Stimulated activated CD8-positive, alpha-beta memory T cell treated with anti-CD3 and anti-CD28 coated beads, Interleukin-7, amount 100 ng/mL, for 48 hours (primary cell): ENCODE measurements at regions not wholly inside any gene's neighbourhood (a gene's known extent, or its start where the extent isn't known, plus 50 kb on each side); places are given as distances from the start of the nearest gene placed in this dataset.

Experiments
- DNase-seq, 2 donors: peaks; one replicate each; pipeline ENCODE4 v3.0.0-alpha.2; 2020; ENCODE audit warnings: low read depth in 1 of 2; ENCODE audit errors: extremely low read depth in 1 of 2

DNA sequence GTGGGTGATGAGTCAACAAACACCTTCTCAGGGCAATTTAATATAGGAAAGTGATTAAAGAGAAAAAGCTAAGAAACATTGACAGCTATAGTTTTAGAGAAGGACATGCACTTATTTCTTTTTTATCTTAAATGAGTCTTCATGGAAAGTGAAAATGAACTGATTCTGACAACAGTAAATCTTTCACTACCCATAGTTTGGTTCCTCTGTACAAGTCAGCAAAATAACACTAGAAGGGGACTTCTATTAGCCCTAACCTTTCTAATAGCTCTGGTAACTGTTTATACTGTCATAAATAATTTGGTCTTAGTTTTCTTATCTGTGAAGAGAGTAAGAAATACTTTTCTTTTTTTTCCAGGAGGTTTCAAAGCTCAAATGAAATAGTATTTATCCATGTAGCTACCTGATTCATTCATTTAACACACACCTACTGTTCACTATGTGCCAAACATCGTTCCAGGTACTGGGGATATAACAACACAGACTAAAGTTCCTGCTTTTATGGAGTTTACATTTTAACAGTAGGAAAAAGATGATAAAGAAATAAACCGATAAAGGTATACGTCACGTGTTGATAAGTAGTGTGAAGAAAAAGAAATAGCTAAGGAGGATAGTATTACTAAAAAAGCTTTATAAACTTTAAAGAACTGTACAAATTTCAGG is 148.2 kb downstream of the PCSK1 start:
- no peak for DNase-seq

DNA sequence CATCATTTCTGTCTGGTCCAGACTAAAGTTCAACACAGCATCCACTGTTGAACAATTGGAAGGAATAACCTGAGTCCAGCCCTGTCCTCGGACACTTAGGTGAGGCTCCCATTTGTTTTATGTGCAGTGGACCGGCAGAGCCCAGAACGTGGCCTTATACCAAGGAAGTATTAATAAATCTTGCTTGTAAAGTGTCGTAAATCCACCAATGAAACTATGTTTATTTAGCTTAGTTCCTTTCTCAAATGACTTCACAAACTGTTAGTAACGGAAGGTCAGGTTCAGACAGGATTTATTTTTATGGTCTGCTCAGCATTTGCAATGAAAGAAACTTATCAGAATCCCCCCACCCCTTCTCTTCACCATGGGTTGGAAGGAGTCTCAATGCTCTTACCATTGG is 149.5 kb downstream of the PCSK1 start:
- no peak for DNase-seq

DNA sequence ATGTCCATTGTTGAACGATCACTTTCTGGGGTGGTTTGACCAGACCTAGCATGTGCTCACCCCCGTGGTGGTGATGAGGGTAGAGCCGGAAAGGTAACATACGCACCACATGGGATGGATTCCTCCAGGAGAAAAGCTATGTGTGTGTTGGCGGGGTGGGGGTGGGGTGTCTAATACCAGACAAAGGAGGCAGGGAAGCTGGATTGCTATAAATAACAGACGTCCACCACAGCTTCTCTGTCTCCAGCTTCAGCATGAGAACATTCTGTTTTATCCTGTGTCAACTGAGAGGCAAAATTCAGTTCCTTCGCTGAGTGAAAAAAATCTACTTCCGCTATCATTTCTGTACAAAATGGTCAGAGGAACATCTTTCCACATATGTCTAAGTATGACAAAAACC is 151.0 kb downstream of the PCSK1 start:
- no peak for DNase-seq

DNA sequence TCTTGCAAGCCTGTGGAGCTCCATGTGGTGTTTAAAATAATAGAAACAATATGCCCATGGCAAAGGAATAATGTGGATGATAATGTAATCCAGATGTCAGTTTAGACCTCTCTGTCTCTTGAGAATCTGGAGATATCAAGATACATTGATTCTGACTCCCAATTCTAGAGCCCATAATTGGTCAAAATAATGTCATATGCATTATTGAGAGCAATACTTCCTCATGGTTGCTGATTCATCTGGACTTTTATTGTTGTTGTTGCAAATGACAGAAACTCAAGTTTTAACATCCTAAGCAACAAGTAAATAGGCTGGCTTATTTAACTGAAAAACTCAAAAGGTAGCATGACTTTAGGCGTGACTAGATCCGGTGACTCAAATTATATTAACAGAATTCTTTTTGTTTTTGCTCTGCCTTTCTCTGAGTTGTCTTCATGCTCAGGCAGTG is 152.1 kb downstream of the PCSK1 start:
- no peak for DNase-seq

DNA sequence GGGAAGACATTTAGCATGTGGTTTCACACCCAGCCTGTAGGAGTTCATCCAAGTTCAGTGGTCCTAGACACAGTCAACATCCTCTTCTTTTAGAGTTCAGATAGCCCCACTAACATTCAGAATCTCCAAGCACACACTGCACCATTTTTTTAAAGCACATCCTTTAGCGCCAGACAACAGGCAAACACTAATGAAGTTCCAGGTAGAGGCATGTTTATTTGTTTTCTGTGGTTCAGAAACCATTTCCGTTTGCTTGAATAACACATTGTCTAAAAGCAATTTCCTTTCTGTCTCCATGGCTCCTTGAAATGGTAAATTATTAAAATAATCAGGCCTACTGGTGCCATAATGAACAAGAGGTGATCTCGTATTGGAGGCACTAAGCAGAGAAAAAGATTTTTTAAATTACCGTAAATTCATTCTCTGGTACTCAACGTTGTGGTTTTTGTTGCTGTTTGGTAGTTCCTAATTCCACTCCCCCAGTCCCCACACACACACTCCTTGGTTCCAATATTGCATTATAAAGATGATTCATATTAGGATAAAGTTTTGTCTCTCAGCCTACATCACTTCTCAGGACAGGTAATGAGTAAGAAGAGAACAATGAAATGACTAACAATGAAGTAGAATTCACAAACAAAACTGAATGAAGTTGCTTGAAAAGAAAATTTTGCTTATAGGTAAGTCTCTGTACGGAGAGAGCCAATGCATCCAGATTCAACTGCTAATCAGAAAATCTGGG is 153.1 kb downstream of the PCSK1 start:
- no peak for DNase-seq

DNA sequence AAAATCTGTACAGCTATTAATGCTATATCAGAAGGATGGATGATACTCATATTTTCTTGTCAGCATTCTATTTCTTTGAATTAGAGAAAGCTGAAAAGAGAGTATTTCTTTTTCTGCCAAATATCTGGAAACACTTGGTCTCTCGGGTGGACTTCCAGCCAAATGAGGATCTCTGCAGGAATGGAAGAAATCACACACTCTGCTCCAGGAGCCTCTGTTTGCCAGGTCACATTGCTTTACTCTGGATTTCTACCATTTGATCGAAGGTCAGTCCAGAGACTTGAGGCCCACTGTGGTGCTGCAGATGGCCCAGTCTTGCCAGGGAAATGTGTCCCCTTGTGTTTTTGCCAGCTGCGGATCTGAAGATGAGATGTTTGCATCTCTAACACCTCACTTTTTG is 154.1 kb downstream of the PCSK1 start:
- DNase-seq = no peak

DNA sequence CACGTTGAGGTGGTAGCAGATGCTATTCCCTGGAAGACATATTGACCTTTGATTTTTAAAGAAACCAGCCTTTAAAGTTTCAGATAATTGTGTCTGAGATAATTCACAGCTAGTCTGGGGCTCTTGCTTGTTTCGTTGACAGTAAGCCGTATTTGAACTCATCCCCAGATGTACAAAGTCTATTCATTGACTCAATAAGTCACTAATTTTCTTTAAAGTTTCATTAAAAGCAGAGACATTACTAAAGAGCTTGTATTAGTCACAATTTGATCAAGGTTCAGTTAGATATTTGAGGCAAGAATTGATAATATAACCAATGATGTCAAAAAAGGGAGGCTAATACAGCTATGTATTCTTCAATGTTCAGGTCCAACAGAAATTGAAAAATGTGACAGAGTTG is 158.0 kb downstream of the PCSK1 start:
- no peak for DNase-seq

DNA sequence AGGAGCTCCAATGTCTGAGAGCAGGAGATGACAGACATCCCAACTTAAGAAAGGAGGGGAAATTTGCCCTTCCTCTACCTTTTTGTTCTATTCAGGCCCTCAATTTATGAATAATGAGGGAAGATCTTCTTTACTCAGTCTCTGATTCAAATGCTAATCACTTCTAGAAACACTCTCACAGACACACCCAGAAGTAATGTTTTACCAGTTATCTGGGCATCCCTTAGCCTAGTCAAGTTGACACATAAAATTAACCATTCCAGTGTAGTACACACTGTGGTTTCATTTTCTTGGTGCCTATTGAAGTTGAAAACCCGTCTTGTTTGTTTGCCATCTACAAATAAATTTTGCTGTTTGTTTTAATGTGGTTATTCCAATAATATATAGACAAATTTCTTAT is 167.6 kb downstream of the PCSK1 start:
- no peak for DNase-seq

DNA sequence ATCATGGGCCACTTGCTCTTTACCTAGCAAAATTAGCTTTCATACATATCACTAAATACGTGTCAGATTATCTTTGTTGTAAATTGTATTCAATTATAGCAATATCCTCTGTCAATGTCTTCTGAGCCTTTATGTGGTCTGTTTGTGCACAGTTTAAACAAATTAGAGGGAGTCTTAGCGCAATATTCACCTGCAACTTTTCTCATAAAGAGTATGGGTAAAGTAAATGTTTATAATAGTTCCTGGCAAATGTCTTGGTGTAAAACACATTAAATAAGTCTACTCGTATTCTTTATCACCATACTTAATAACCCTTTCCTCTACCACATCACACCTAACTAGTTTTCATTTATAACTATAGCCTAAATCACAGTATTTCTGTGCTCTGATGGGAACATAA is 169.0 kb downstream of the PCSK1 start:
- DNase-seq = no peak

DNA sequence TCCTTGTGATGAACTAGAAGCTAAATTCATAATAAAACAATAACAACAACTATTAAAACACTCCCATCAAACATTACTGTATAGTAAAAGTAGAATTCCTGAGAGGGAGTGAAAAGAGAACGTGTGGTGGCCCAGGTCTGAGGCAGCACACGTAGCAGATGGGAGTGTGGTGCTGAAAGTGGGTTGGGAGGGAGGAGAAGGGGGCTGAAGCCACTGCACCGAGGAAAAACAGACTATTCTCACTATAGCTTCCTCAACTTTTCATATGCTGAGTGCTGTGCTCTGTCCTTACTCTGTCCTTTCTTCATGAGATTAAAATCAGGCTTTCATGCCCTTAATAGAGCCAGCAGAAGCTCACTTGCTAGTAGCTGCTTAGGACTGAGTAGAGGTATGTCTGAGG is 170.9 kb downstream of the PCSK1 start:
- no peak for DNase-seq

DNA sequence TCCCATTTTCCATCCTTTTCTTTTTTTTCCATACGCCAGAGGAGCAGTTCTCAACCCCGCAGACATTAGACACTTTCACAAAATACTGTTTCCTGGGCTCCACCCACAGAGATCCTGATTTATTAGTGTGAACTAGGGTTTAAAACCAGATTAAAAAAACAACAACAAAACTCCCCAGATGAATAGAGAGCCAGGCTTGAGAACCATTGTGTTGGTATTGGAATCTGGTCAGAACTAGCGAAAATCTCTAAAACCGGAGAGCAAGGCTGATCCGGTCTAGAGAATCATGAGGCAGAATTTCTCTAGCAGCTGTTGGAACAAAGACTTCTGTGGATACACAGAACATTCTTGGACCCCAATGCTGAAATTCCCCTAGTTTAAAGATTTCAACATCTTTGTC is 173.0 kb downstream of the PCSK1 start:
- no peak for DNase-seq

DNA sequence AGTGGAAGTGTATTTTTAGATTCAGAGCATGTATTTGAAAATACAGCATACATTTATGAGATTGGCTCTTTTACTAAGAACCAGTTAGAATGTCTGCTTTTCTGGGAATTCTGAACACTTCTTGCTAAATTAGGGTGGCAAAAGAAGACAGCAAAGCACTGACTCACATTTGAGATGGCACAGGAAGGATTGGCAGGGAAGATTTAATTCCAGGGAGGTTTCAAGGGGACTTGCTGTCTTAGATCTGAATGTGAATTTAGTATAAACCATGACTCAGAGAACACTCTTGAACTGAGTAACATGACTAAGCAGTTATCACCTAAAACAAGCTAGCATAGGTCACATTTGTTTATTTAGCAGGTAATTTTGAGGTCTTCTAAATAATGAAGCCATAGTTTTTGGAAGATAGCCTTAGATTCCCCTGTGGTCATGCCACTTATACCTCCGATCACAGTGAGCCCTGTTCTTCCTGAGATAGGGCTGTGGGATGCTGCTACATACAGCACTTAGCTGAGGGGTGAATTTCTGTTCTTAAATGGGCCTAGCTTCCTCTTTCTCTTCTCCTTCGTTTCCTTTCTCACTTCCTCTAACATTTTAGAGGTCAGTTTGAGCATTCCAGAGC is 173.8 kb downstream of the PCSK1 start:
- DNase-seq = no peak

DNA sequence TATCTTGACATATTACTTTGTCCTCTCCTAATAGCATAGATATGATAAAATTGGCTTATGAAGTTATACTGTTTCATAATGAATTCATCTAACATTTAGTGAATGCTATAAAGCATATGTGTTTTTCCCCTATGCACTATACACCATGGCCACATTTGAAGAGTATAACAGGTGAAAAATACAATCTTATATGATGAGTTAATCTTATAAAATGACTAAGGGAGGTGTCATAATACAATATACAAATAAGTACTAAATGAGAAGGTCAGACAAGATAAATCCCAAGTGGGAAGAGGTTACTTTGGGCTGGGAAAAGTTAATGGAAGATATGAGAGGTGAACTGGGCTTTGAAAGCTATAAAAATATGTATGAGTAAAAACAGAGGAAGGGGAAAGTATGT is 174.4 kb downstream of the PCSK1 start:
- no peak for DNase-seq

DNA sequence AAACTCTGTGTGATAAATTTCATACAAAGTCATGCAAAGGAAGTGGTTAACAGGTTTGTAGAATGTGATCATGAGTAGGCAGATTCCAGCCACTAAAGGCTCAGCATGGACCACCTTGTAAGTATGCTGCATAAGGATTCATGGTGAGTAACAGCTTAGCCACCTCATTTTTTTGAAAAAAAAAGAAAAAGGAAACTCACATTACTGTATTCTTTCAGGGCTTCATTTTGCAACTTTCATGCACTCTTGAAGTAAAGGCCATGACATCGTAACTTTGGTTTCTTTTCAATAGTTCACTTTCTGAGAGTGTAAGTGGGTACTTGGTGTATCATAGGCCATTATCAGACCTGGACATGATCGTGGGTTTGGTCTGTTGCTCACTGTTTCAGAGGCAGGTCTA is 175.1 kb downstream of the PCSK1 start:
- DNase-seq = no peak

DNA sequence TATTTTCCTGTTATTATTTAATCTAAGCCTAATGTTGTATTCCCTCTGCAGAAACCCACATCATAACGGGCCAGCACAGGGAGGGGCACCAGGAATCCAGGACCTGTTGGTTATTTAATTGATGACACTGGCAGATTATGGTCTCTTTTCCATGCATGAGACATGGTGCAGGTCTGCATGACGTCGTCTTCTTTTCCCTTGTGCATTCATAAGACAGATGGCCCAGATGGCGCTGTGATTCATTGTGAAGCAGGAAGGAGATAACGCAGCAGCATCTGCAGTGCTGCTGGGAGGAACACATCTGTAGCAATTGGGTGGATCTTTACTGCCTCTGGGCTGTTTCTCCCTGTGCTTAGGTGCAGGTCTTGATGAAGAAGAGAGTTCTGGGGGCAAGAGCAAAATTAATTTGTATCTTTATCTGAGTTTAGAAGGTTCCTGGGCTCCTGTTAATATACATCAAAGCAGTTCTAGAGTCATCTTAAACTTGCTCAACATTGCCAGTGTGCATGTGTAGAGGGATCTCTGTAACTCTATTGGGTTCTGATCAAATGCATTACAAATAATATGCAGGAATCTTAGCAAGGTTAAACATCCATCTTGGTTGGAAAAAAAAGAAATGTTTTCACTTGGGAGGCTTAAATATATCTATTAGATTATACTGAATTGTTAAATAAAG is 176.1 kb downstream of the PCSK1 start:
- DNase-seq = no peak

DNA sequence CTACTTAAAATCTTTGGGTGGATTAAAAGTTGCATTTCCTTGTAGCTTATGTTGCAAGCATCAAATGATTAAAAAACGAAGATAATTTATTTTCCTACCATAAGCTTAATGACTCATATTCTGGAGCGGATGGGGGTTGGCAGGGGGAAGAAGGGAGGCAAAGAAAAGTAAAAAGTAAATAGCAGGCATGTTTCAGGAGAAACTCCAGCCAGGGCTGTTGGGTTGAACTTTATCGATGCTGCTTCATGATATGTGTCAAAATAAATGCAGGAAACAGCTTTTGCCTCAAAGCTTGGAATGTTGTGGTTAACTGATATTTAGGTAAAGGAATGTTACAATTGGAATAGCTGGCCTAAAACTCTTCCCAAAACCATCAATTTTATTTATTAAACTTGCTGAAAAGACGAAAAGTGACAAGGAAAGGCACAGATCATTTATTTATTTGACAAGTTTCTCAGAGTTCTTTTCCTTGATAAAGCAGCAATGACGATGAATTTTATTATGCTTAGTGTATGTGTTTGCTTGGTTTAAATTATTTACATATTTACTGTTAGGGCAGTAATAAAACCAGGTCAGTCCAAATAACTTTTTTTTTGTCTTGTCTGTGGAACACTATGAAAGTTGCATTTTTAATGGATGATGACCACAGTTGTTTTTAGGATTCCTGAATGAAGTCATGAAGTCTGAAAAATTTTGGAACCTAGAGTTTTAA is 177.9 kb downstream of the PCSK1 start:
- no peak for DNase-seq

DNA sequence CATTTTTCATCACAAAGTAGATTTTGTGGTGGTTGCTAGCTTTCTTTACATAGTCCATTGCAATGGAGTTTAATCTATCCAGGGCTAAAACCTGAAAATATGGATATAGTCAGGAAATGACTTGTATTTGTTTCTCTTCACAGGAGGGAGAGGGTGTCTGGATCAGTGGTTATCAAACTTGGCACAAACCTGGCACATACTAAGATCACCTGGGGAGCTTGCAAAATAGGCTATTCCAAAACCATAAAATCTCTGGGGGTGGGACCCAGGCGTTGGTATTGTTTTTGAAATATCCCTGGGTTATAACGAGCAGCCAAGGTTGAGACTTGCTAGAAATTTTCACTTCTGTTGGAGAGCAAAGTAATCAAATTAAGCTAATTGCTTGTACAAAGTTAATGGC is 179.9 kb downstream of the PCSK1 start:
- DNase-seq = no peak

DNA sequence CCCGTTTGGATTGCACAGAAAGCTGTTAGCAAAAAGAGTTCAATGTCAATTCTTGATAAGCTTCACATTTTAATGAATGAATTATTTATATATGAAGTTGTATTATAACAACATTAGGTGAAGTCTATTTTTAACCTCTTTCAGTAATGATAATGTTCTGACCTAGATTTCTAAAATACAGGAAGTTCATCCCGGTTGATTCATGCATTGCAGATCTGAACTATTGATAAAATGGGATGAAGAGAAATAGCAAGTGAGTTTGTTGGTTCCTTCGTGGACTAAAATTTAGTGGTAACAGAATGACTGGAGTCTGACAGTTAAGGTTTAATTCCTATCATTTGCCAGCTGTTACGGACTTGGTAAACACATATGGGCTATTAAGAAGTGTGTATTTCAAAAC is 180.5 kb downstream of the PCSK1 start:
- DNase-seq = no peak

DNA sequence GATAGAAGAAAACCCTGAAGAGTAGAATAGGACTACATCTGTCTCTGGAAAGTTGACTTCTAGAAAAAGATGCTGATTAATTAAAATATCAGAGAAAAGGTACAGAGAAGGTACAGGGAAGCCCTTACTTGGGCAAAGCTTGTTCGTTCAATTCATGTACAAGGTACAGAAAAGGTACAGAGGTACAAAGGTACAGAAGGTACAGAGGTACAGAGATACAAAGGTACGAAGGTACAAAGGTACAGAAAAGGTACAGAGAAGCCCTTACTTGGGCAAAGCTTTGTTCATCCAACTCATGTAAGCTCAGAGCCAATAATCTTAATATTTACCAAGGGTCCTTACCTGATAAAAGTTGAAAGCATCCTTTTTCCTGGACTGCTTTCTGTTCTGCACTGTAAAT is 182.3 kb downstream of the PCSK1 start:
- no peak for DNase-seq

DNA sequence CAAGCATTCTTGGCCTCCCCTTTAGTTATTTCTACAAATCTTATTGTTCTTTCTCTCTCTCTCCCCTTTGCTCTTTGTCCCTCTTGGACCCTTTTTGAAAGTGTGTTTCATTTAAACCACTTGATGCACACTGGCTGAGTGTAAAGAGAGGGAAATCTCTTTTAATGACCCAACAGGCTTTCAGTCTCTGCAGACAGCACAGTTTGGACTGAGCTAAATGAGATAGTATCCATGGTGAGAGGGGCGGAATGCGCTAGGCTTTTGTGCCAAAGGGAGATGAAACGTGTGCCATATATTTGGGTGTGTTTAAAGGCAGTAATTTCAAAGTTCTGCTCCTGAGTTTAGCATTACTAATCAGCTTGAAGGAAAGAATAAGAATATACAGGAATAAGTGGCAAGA is 184.9 kb downstream of the PCSK1 start:
- no peak for DNase-seq

DNA sequence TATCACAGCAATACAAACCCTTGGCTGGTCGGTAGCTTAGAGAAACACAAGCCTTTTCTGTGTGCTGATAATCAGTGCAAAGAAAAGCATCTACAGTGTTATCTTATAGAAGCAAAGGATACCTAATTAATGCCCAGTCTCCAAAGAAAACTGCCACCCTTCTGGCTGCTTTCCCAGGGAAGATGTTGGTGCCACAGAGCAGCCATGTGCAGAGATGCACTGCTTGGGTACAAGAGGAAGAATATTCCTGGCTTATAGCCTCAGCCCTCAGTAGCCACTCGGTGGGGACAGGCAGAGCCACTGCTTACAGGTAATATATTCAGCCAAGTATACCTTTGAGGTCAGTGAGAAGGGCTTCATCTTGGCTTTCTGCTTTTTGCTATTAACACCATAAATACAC is 185.3 kb downstream of the PCSK1 start:
- no peak for DNase-seq
